AG04450 (cell line): ENCODE measurements at regions not wholly inside any gene's neighbourhood (a gene's known extent, or its start where the extent isn't known, plus 50 kb on each side); places are given as distances from the start of the nearest gene placed in this dataset.

Source experiments
- CTCF ChIA-PET: fragments of 300-600, 350-600 bp; formaldehyde crosslinking; extraction: SDS; loops from one replicate; lab custom pipeline; 2022; ENCODE audit warnings: antibody characterized with exemption, inconsistent platforms; lab: Charles Lee
- POLR2A ChIA-PET: fragments of 350-600 bp; formaldehyde crosslinking; extraction: SDS; loops from one replicate; lab custom pipeline; 2021; ENCODE audit warnings: antibody characterized with exemption, inconsistent platforms; lab: Yijun Ruan, JAX
- DNase-seq: peaks from one replicate; pipeline ENCODE4 v3.0.0-alpha.2; 2011; ENCODE audit warnings: low read depth, low spot score
- H3K27ac ChIP-seq: one replicate; pipeline ENCODE4 v1.5.1; 2012; ENCODE audit warnings: low read depth, low read length, control low read depth
- H3K27me3 ChIP-seq: one replicate; pipeline ENCODE4 v1.6.0; 2012; ENCODE audit warnings: low read length; ENCODE audit not compliant: control insufficient read depth, insufficient read depth
- H3K4me3 ChIP-seq: 2 replicates; pipeline ENCODE4 v1.5.1; 2011; ENCODE audit warnings: mild to moderate bottlenecking, low read depth, low read length, control low read depth
- H3K9me3 ChIP-seq: 2 replicates; pipeline ENCODE4 v1.5.1; 2012; ENCODE audit warnings: low read length; ENCODE audit not compliant: control insufficient read depth, insufficient read depth
- TF ChIP-seq, protein P1 (sequence below): IDR thresholded peaks from 2 replicates; pipeline ENCODE4 v1.5.1; 2011; ENCODE audit warnings: low read depth, low read length, control low read depth, inconsistent platforms

DNA sequence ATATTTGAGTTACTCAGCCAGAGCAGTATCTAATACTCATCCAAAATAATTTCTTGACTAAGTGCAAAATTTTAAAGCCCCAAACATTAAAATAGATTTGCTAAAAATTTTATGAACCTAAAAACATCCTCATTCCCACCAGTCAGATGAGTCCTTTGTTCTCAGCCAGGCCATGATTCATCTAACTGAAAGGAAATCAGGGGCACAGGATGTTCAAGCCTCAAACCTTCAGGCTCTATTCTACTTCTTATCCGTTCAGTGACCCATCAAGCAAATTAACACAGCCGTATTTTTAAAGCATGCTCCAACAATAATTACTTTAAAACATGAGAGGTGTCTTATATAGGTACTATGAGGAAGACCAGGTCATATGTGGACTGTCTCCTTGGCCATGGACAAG is 176.5 kb upstream of the MON1B start:
- POLR2A ChIA-PET: no interaction called here
- no peak for DNase-seq
- TF ChIP-seq, protein P1, sequence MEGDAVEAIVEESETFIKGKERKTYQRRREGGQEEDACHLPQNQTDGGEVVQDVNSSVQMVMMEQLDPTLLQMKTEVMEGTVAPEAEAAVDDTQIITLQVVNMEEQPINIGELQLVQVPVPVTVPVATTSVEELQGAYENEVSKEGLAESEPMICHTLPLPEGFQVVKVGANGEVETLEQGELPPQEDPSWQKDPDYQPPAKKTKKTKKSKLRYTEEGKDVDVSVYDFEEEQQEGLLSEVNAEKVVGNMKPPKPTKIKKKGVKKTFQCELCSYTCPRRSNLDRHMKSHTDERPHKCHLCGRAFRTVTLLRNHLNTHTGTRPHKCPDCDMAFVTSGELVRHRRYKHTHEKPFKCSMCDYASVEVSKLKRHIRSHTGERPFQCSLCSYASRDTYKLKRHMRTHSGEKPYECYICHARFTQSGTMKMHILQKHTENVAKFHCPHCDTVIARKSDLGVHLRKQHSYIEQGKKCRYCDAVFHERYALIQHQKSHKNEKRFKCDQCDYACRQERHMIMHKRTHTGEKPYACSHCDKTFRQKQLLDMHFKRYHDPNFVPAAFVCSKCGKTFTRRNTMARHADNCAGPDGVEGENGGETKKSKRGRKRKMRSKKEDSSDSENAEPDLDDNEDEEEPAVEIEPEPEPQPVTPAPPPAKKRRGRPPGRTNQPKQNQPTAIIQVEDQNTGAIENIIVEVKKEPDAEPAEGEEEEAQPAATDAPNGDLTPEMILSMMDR: no peak
- no peaks in the 10 kb centered on the region for H3K27me3 ChIP-seq
- H3K4me3 ChIP-seq: no peak overlapping the region
- H3K9me3 ChIP-seq: no peaks in the 10 kb centered on the region
- CTCF ChIA-PET: no interaction called here
- no peak overlapping the region for H3K27ac ChIP-seq

DNA sequence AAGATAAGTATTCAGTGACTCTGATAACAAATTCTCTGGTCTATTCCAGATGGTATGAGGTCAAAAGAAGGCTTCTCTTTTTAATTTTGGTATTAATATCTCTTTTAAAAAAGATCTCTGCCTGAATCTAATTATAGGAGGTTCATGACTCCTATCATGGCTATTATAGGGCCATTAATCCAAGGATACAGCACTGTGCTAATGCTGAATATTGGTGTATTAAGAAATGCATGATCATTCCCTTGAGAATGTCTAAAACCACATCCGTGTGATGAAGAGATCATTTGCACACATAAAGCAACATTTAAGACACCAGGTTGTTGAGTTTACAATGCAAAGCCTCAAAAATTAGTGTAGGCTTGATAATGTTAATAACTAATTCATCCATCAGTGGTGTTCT is 160.4 kb upstream of the MON1B start:
- CTCF ChIA-PET: interaction anchor here (1.1 kb wide), 1 partner anchor 12 kb away, joined by 3 read pairs; no protein-coding TSS in a partner anchor
- TF ChIP-seq, protein P1: no peak
- H3K27me3 ChIP-seq: no peaks in the 10 kb centered on the region
- no peak overlapping the region for H3K4me3 ChIP-seq
- H3K27ac ChIP-seq: no peak overlapping the region
- no peak for DNase-seq
- POLR2A ChIA-PET: interaction anchor here (0.6 kb wide), 1 partner anchor 234 kb away, joined by 4 read pairs; no protein-coding TSS in a partner anchor
- H3K9me3 ChIP-seq: no peaks in the 10 kb centered on the region

DNA sequence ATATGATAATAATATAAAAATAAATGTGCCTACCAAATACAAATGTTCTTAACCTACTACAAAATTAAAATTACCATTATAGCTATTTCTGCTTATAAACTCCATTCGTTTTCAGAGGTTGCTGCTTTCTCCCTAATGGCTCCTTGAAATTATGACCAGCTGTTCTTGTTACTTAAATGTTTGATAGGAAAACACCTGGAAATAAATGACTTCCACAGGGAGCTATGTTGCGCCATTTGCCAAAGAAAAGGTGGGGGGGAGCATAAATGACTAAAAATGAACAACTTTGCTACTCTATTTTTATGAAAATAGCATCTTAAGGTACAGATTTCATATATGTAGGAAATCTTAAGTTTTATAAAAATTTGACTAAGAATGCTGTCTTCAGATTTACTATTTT is 157.5 kb upstream of the MON1B start:
- TF ChIP-seq, protein P1: no peak
- H3K27ac ChIP-seq: no peak overlapping the region
- ChIA-PET POLR2A (no interaction called here), CTCF (no interaction called here)
- H3K9me3 ChIP-seq: no peaks in the 10 kb centered on the region
- no peak for DNase-seq
- no peaks in the 10 kb centered on the region for H3K27me3 ChIP-seq
- H3K4me3 ChIP-seq: no peak overlapping the region

DNA sequence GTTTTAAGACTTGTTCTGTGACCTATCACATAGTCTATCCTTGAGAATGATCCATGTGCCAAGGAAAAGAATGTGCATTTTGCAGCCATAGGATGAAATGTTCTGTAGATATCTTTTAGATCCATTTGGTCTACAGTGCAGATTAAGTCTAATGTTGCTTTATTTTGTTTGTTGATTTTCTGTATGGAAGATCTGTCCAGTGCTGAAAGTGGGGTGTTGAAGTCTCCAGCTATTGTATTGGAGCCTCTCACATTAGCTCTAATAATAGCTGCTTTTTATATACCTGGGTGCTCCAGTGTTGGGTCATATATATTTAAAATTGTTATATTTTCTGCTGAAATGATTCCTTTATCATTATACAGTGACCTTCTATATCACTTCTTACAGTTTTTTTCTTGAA is 155.6 kb upstream of the MON1B start:
- CTCF ChIA-PET: no interaction called here
- POLR2A ChIA-PET: no interaction called here
- TF ChIP-seq, protein P1: no peak
- H3K4me3 ChIP-seq: no peak overlapping the region
- H3K27ac ChIP-seq: no peak overlapping the region
- H3K9me3 ChIP-seq: no peaks in the 10 kb centered on the region
- DNase-seq: no peak
- H3K27me3 ChIP-seq: no peaks in the 10 kb centered on the region

DNA sequence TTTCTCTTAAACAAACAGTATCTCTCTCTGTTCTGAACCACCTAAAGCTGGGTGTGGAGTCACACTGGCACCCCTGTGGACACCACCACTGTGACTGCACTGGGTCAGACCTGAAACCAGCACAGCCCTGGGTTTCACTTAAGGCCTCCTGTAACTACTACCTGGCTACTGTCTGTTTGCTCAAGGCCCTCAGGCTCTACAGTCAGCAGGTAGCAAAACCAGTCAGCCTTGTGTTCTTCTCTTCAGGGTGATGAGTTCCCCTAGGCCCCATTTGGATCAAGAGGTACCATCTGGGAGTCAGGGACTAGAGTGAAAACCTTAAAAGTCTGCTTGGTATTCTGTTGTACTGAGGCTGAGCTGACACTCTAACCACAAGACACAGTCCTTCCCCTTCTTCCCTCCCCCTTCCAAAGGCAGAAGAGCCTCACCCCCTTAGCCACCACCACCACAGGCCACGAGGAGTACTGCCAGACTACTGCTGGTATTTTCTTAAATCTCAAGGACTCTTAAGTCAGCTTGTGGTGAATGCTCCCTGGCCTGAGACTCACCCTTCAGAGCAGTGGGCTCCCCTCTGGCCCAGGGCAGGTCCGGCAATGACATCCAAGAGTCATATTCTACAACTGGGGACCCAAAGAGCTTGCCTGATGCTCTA is 153.2 kb upstream of the MON1B start:
- ChIA-PET CTCF (no interaction called here), POLR2A (no interaction called here)
- Histone ChIP-seq H3K4me3 (no peak overlapping the region), H3K9me3 (no peaks in the 10 kb centered on the region), H3K27me3 (no peaks in the 10 kb centered on the region), H3K27ac (no peak overlapping the region)
- no peak for DNase-seq
- TF ChIP-seq, protein P1: no peak
